GM12878 (cell line): ENCODE measurements at regions not wholly inside any gene's neighbourhood (a gene's known extent, or its start where the extent isn't known, plus 50 kb on each side); places are given as distances from the start of the nearest gene placed in this dataset.

Source experiments
- ATAC-seq: fragments of 200-7000 bp; cut with Tn5 transposase; 3 replicates; pipeline ENCODE4 v1.9.1; 2020; ENCODE audit warnings: mild to moderate bottlenecking, moderate library complexity
- BruUV-seq: library from RNA; stranded (reverse); fragments of 400-500 nt; replicated peaks from 2 replicates; lab custom pipeline; 2021; lab: Mats Ljungman, UMichigan
- CTCF ChIA-PET: fragments of 300-600 bp; sonication (Branson Sonifier 250); formaldehyde crosslinking; extraction: SDS; loops from one replicate; lab custom pipeline; 2021; ENCODE audit warnings: inconsistent platforms; lab: Yijun Ruan, JAX
- POLR2A ChIA-PET: fragments of 350-600 bp; formaldehyde crosslinking; extraction: SDS; loops from one replicate; lab custom pipeline; 2021; ENCODE audit warnings: inconsistent platforms; lab: Charles Lee
- RAD21 ChIA-PET: fragments of 300-600 bp; sonication (Branson Sonifier 250); formaldehyde crosslinking; loops from one replicate; lab custom pipeline; 2023; ENCODE audit warnings: antibody characterized with exemption; ENCODE audit not compliant: unreplicated experiment; lab: Charles Lee
- SMC1A ChIA-PET: fragments of 300-600 bp; sonication (Branson Sonifier 250); formaldehyde crosslinking; loops from one replicate; lab custom pipeline; 2023; ENCODE audit not compliant: unreplicated experiment, uncharacterized antibody; lab: Charles Lee
- DNase-seq: peaks from one replicate; pipeline ENCODE4 v3.0.0-alpha.2; 2011; ENCODE audit warnings: low read depth, low spot score
- FAIRE-seq: peaks from 3 replicates; lab custom pipeline; 2011; peaks lifted over from hg19 to GRCh38; lab: Jason Lieb, UNC
- H2AFZ ChIP-seq: 2 replicates; pipeline ENCODE4 v1.6.0; 2011; ENCODE audit warnings: low read depth, low read length, control low read depth; ENCODE audit not compliant: control insufficient read depth
- H3K27ac ChIP-seq: 2 replicates; pipeline ENCODE4 v1.5.1; 2011; ENCODE audit warnings: control low read depth; ENCODE audit not compliant: control insufficient read depth, insufficient read depth
- H3K27me3 ChIP-seq, 2 experiments: replicated peaks in 1 of 2; 2 replicates each; pipeline versions ENCODE4 v1.6.0 to v1.6.1; 2011; ENCODE audit warnings: low read length in 1 of 2; ENCODE audit not compliant: control insufficient read depth in 2 of 2, insufficient read depth in 2 of 2
- H3K36me3 ChIP-seq, 2 experiments: 2 replicates each; pipeline ENCODE4 v1.5.1; 2011; ENCODE audit warnings: low read length in 1 of 2; ENCODE audit not compliant: control insufficient read depth in 2 of 2, insufficient read depth in 2 of 2
- H3K4me1 ChIP-seq: 2 replicates; pipeline ENCODE4 v1.6.1; 2011; ENCODE audit warnings: mild to moderate bottlenecking, low read length, moderate library complexity, mixed read lengths; ENCODE audit not compliant: control insufficient read depth, insufficient read depth
- H3K4me2 ChIP-seq: 2 replicates; pipeline ENCODE4 v1.6.0; 2011; ENCODE audit warnings: control low read depth; ENCODE audit not compliant: control insufficient read depth, insufficient read depth
- H3K4me3 ChIP-seq: fragments of 200-600 bp; sonication (generic); 2 replicates; pipeline ENCODE4 v1.5.1; 2016
- H3K79me2 ChIP-seq: 2 replicates; pipeline ENCODE4 v1.6.0; 2011; ENCODE audit warnings: low read length; ENCODE audit not compliant: control insufficient read depth, insufficient read depth
- H3K9ac ChIP-seq: 2 replicates; pipeline ENCODE4 v1.8.0; 2011; ENCODE audit warnings: low read length, control low read depth, mixed read lengths; ENCODE audit not compliant: control insufficient read depth, insufficient read depth
- H3K9me3 ChIP-seq: replicated peaks from 3 replicates; pipeline ENCODE4 v1.5.1; 2011; ENCODE audit warnings: mild to moderate bottlenecking, low read length; ENCODE audit not compliant: control insufficient read depth, insufficient read depth
- H4K20me1 ChIP-seq: 2 replicates; pipeline ENCODE4 v1.6.0; 2011; ENCODE audit not compliant: control insufficient read depth, insufficient read depth
- CEBPB ChIP-seq, 2 experiments: fragments of 150-350 bp in 1 of 2; IDR thresholded peaks; 2 replicates each; pipeline ENCODE4 v1.6.1; 2012 to 2014; ENCODE audit warnings: low read depth in 2 of 2, low read length in 2 of 2, borderline replicate concordance in 1 of 2, inconsistent platforms in 1 of 2
- FOXK2 ChIP-seq: fragments of 450-650 bp; IDR thresholded peaks from 2 replicates; pipeline ENCODE4 v1.6.1; 2017; ENCODE audit warnings: mild to moderate bottlenecking, moderate library complexity
- NR2F1 ChIP-seq: fragments of 450-650 bp; conservative IDR thresholded peaks from 2 replicates; pipeline ENCODE4 v1.6.1; 2017; ENCODE audit warnings: mild to moderate bottlenecking
- PAX5 ChIP-seq: IDR thresholded peaks from 2 replicates; pipeline ENCODE4 v1.6.1; 2011; ENCODE audit warnings: low read depth, low read length, borderline replicate concordance
- POLR2AphosphoS2 ChIP-seq: IDR thresholded peaks from 2 replicates; pipeline ENCODE4 v1.6.1; 2011; ENCODE audit warnings: low read depth, mild to moderate bottlenecking, low read length, improper control_type of control experiment, moderate library complexity
- ZNF384 ChIP-seq: IDR thresholded peaks from 2 replicates; pipeline ENCODE4 v1.6.1; 2012; ENCODE audit warnings: low read depth, mild to moderate bottlenecking, low read length, improper control_type of control experiment, borderline replicate concordance
- ZSCAN29 ChIP-seq: fragments of 450-650 bp; IDR thresholded peaks from 2 replicates; pipeline ENCODE4 v1.6.1; 2017; ENCODE audit warnings: mild to moderate bottlenecking, moderate library complexity
- ZZZ3 ChIP-seq: IDR thresholded peaks from 2 replicates; pipeline ENCODE4 v1.6.1; 2011; ENCODE audit warnings: low read depth; ENCODE audit not compliant: control insufficient read depth, insufficient read length
- WGBS: methylation state at CpG from one replicate; pipeline ENCODE4 v1.1.6; 2016; ENCODE audit warnings: low lambda C conversion rate; ENCODE audit not compliant: insufficient replicate concordance, insufficient coverage; ENCODE audit errors: missing lambda C conversion rate; 5-methylcytosine and 5-hydroxymethylcytosine counted together
- in situ Hi-C: fragments of 300-500 bp; cut with MboI; formaldehyde crosslinking; loops from 9 replicates; pipeline ENCODE4 v1.14.3; 2018; ENCODE audit warnings: mixed read lengths
- intact Hi-C: fragments of 100-400 bp; cut with micrococcal nuclease; formaldehyde crosslinking; loops from one replicate; pipeline ENCODE4 v1.14.2; 2022; ENCODE audit not compliant: unreplicated experiment
- TF ChIP-seq, protein P1 (sequence below): IDR thresholded peaks from 2 replicates; pipeline ENCODE4 v1.6.1; 2012; ENCODE audit warnings: mild to moderate bottlenecking, low read depth, low read length

DNA sequence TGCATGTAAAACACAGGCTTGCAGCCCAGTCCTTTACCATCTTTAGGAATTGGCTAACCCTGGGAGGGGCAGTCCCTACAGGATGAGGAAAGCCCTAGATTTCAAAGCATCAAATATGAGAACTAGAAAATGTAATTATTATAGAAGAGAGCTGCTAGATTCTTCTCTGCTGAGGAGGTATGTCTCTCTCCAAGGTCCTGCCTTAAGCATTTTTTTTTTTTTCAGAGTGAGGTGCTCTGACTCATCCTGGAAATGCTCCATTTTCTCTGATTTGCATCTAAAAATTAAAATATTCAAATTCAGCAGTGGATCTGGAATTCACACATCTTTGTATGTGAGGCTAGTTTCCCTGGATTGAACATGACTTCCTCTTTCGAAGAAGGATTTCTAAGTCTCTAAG, 149.8 kb downstream of the ZNF648 start:
- ChIA-PET POLR2A (no interaction called here), SMC1A (no interaction called here), RAD21 (no interaction called here)
- FAIRE-seq (no peak), DNase-seq (no peak), ATAC-seq (no peak)
- Histone ChIP-seq H3K36me3 (no peaks in the 10 kb centered on the region), H3K9me3 (no peaks in the 10 kb centered on the region; the same call in 2 of the 3 replicates), H3K4me1 (no peaks in the 10 kb centered on the region), H4K20me1 (no peaks in the 10 kb centered on the region), H3K4me2 (no peak overlapping the region), H3K4me3 (no peak overlapping the region), H3K9ac (no peak overlapping the region), H3K27ac (no peak overlapping the region)
- intact Hi-C loops, result no loop called here
- no TSS peak for BruUV-seq
- in situ Hi-C loops, result no loop called here
- TF ChIP-seq CEBPB (IDR thresholded peaks at IDR 0.05; ENCODE audit: borderline replicate concordance in 1 of 2, low read depth in 2 of 2, low read length in 2 of 2) (no peak), NR2F1 (no peak), ZNF384 (peak; percentile 43), FOXK2 (no peak), ZSCAN29 (no peak), POLR2AphosphoS2 (no peak), ZZZ3 (no peak), PAX5 (no peak)
- TF ChIP-seq, protein P1, sequence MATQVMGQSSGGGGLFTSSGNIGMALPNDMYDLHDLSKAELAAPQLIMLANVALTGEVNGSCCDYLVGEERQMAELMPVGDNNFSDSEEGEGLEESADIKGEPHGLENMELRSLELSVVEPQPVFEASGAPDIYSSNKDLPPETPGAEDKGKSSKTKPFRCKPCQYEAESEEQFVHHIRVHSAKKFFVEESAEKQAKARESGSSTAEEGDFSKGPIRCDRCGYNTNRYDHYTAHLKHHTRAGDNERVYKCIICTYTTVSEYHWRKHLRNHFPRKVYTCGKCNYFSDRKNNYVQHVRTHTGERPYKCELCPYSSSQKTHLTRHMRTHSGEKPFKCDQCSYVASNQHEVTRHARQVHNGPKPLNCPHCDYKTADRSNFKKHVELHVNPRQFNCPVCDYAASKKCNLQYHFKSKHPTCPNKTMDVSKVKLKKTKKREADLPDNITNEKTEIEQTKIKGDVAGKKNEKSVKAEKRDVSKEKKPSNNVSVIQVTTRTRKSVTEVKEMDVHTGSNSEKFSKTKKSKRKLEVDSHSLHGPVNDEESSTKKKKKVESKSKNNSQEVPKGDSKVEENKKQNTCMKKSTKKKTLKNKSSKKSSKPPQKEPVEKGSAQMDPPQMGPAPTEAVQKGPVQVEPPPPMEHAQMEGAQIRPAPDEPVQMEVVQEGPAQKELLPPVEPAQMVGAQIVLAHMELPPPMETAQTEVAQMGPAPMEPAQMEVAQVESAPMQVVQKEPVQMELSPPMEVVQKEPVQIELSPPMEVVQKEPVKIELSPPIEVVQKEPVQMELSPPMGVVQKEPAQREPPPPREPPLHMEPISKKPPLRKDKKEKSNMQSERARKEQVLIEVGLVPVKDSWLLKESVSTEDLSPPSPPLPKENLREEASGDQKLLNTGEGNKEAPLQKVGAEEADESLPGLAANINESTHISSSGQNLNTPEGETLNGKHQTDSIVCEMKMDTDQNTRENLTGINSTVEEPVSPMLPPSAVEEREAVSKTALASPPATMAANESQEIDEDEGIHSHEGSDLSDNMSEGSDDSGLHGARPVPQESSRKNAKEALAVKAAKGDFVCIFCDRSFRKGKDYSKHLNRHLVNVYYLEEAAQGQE, result peak; percentile 70
- TF ChIP-seq, all 136 proteins: peak for 2
- 42% methylated on average over 1 of the region's 1 CpG for WGBS
- CTCF ChIA-PET, result interaction anchor here (1.1 kb wide), 1 partner anchor 25 kb away, joined by 3 read pairs; no protein-coding TSS in a partner anchor
- no peak overlapping the region for H2AFZ ChIP-seq
- 0 out of 4 replicates have a peak, but pooled peaks cover 0 to 5% of the 10 kb centered on the region in 2 experiments for H3K27me3 ChIP-seq
- H3K79me2 ChIP-seq, result no peaks in the 10 kb centered on the region
